Upper lobe of left lung (tissue), 6 donors: ENCODE measurements at regions not wholly inside any gene's neighbourhood (a gene's known extent, or its start where the extent isn't known, plus 50 kb on each side); places are given as distances from the start of the nearest gene placed in this dataset.

Experiments used
- ATAC-seq, 2 donors: fragments of 200-7000 bp; cut with Tn5 transposase; one replicate each; pipeline ENCODE4 v1.9.1; 2022; ENCODE audit warnings: mild to moderate bottlenecking in 2 of 2, moderate library complexity in 2 of 2; ENCODE audit not compliant: low FRiP score in 2 of 2
- DNase-seq, 2 donors: peaks; one replicate each; pipeline ENCODE4 v3.0.0-alpha.2; 2019 to 2020
- H3K27ac ChIP-seq, 4 donors: fragments of 200-600 bp; sonication (generic); one replicate each; pipeline ENCODE4 v1.5.1; 2016 to 2019
- H3K27me3 ChIP-seq, 4 donors: fragments of 200-600 bp; sonication (generic); one replicate each; pipeline ENCODE4 v1.5.1; 2017 to 2019
- H3K36me3 ChIP-seq, 4 donors: fragments of 200-600 bp; sonication (generic); one replicate each; pipeline ENCODE4 v1.5.1; 2016 to 2019
- H3K4me1 ChIP-seq, 4 donors: fragments of 200-600 bp; sonication (generic); one replicate each; pipeline ENCODE4 v1.5.1; 2018 to 2019
- H3K4me3 ChIP-seq, 4 donors: fragments of 200-600 bp; sonication (generic); one replicate each; pipeline ENCODE4 v1.5.1; 2017 to 2019; ENCODE audit warnings: mild to moderate bottlenecking in 2 of 4, moderate library complexity in 1 of 4
- H3K9me3 ChIP-seq, 4 donors: fragments of 200-600 bp; sonication (generic); one replicate each; pipeline ENCODE4 v1.5.1; 2018 to 2019
- CTCF ChIP-seq, 6 experiments: fragments of 450-650 bp in 4 of 6; fragments of 200-600 bp in 2 of 6; sonication (generic) in 2 of 6; IDR thresholded peaks; one replicate each; pipeline ENCODE4 v1.5.1; 2016 to 2019; ENCODE audit warnings: antibody characterized with exemption in 6 of 6
- EP300 ChIP-seq, 4 donors: sonication (generic); formaldehyde crosslinking; IDR thresholded peaks; one replicate each; pipeline ENCODE4 v1.5.1; 2017; ENCODE audit warnings: antibody characterized with exemption in 4 of 4, control low read depth in 2 of 4
- POLR2A ChIP-seq, 4 donors: fragments of 450-650 bp; IDR thresholded peaks; one replicate each; pipeline ENCODE4 v1.5.1; 2016 to 2017; ENCODE audit warnings: antibody characterized with exemption in 4 of 4, mild to moderate bottlenecking in 2 of 4
- POLR2AphosphoS5 ChIP-seq, 2 donors: sonication (generic); formaldehyde crosslinking; IDR thresholded peaks; one replicate each; pipeline ENCODE4 v1.5.1; 2017; ENCODE audit warnings: antibody characterized with exemption in 2 of 2
- WGBS, 2 donors: methylation state at CpG; one replicate each; pipeline ENCODE4 v1.1.5; 2017 to 2018; 5-methylcytosine and 5-hydroxymethylcytosine counted together
- donor health status: DM: no; HTN: no; CAD: no; lungs with moderate emphysema.
- donor health status: DM: no; HTN: yes; CAD: no; lungs with severe emphysema.

GRCh38 chr9:78539188-78539587 lies 242.3 kb downstream of the PSAT1 start:
- H3K27me3 ChIP-seq, result no peaks in the 10 kb centered on the region
- DNase-seq, result no peak
- no peak for ATAC-seq
- H3K9me3 ChIP-seq, result no peaks in the 10 kb centered on the region
- WGBS, 2 donors, result 85 to 86% methylated on average over 3 of the region's 3 CpGs
- H3K4me3 ChIP-seq, result no peak overlapping the region
- no peak for TF ChIP-seq POLR2A (IDR thresholded peaks at IDR 0.05)
- TF ChIP-seq POLR2AphosphoS5 (IDR thresholded peaks at IDR 0.05), result no peak
- no peak for TF ChIP-seq CTCF (IDR thresholded peaks at IDR 0.05)
- no peaks in the 10 kb centered on the region for H3K4me1 ChIP-seq
- no peaks in the 10 kb centered on the region for H3K36me3 ChIP-seq
- H3K27ac ChIP-seq, result no peak overlapping the region

DNA sequence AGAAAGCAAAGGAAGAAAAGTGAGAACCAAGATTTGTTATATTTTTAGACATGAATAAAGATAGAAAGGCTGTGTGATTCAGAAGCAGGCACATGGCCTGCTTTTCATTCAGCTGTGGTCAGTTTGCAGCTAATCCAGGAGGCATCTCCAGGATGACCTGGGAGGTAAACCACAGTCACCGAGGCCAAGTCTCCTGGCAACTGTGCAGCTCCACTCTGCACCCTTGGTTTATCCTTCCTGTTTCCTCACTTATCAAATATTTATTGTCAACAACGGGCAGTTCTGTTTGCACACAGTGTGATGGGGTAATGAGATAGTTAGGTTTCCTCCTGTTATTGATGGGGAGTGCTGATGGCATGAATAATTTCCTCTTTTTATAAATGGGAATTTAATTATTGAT lies 243.0 kb downstream of the PSAT1 start:
- no peak for ATAC-seq
- TF ChIP-seq POLR2AphosphoS5 (IDR thresholded peaks at IDR 0.05) (no peak), CTCF (IDR thresholded peaks at IDR 0.05) (no peak), EP300 (IDR thresholded peaks at IDR 0.05) (no peak), POLR2A (IDR thresholded peaks at IDR 0.05) (no peak)
- H3K4me1 ChIP-seq, result no peaks in the 10 kb centered on the region

GRCh38 chr9:78541868-78542443 lies 245.0 kb downstream of the PSAT1 start:
- Histone ChIP-seq H3K4me1 (no peaks in the 10 kb centered on the region), H3K27ac (no peak overlapping the region), H3K36me3 (no peaks in the 10 kb centered on the region), H3K9me3 (no peaks in the 10 kb centered on the region), H3K4me3 (no peak overlapping the region), H3K27me3 (no peaks in the 10 kb centered on the region)
- ATAC-seq, result no peak
- DNase-seq, result no peak
- 79 to 80% methylated on average over 9 of the region's 9 CpGs for WGBS, 2 donors
- no peak for TF ChIP-seq POLR2AphosphoS5 (IDR thresholded peaks at IDR 0.05)
- TF ChIP-seq POLR2A (IDR thresholded peaks at IDR 0.05), result no peak

More for the DNA sequence above, 243.0 kb downstream of the PSAT1 start:
- WGBS, 2 donors, result 30% methylated on average over 2 of the region's 2 CpGs
- Histone ChIP-seq H3K9me3 (no peaks in the 10 kb centered on the region), H3K27me3 (no peaks in the 10 kb centered on the region), H3K27ac (no peak overlapping the region), H3K4me3 (no peak overlapping the region), H3K36me3 (no peaks in the 10 kb centered on the region)
- no peak for DNase-seq

DNA sequence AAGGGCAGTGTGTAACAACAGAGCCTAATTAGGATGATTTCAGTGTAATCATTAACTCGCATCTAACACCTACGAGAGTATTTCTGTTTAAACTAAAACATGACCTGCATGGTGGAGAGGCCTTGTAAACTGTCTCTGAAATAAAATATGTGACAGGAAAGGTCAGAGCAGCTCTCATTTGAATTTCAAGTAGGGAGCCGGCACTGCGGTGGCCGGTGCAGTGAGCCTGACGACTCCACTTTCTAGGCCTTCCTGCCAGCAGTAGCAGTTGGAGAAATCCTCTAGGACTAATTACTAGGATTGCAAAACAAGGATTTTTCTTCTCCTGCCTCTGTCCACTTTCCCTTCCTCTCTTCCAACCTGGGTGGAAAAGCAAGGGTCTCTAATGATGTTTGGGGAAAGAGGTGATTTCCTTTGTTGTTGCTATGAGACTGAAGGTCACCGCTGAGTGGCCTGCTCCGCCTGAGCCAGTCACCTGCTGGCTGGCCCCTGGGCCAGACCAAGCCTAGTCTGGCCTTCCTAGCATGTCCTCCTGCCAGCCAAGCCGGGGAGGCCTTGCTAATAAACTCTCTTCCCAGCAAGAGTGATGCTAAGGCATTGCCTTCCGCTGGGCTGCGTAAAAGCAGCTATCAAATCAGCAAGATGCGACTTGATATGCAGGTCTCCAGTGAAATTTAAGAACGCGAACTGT lies 245.7 kb downstream of the PSAT1 start:
- peak in 1 of 2 donors; percentile 29 for DNase-seq
- 69 to 75% methylated on average over 13 to 14 of the region's 14 CpGs for WGBS, 2 donors
- no peak for ATAC-seq
- Histone ChIP-seq H3K4me1 (no peaks in the 10 kb centered on the region), H3K9me3 (no peaks in the 10 kb centered on the region), H3K27me3 (no peaks in the 10 kb centered on the region), H3K4me3 (no peak overlapping the region), H3K36me3 (no peaks in the 10 kb centered on the region), H3K27ac (no peak overlapping the region)
- TF ChIP-seq EP300 (IDR thresholded peaks at IDR 0.05), result no peak
- no peak for TF ChIP-seq CTCF (IDR thresholded peaks at IDR 0.05)
- TF ChIP-seq POLR2AphosphoS5 (IDR thresholded peaks at IDR 0.05), result no peak
- no peak for TF ChIP-seq POLR2A (IDR thresholded peaks at IDR 0.05)

DNA sequence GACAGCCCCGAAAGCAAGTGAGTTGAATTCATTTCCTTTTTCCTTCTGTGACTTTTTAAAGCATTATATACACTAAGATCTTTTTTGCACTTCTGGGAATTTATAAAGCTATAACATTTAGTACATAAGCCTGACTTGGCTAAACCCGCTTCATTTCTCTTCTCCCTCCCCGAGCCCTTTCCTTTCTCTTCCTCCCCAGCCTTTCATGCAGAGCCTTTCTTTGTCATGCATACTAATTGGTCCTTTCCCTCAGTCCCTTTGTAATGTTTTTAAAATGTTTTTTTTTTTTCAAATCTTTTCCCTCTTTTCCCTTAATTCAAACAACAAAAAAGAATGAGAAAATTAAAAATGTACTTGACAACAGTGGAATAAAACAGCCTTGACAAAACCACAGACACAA lies 246.4 kb downstream of the PSAT1 start:
- 62 to 65% methylated on average over 3 of the region's 3 CpGs for WGBS, 2 donors

DNA sequence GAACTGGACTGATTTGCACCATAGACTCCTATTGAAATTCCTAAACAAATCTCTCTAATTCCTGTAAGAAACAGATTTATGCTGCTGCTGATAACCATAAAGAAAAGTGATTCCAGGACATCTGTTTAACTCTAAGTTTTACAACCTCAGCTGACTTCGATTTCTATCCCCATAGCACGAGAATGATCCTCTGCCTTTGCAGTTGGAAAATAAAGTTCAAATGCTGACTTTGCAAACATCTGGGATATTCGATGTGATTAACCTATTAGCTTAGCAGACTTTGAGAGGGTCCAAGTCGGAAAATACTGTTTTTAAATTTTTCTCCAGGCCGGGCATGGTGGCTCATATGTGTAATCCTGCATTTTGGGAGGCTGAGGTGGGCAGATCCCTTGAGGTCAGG lies 247.3 kb downstream of the PSAT1 start:
- H3K4me3 ChIP-seq, result no peak overlapping the region
- no peak overlapping the region for H3K27ac ChIP-seq
- H3K27me3 ChIP-seq, result no peaks in the 10 kb centered on the region
- no peak for TF ChIP-seq POLR2AphosphoS5 (IDR thresholded peaks at IDR 0.05)
- no peak for TF ChIP-seq POLR2A (IDR thresholded peaks at IDR 0.05)
- no peak for TF ChIP-seq EP300 (IDR thresholded peaks at IDR 0.05)
- TF ChIP-seq CTCF (IDR thresholded peaks at IDR 0.05), result no peak
- WGBS, 2 donors, result 88 to 93% methylated on average over 5 of the region's 5 CpGs
- no peak for DNase-seq
- H3K36me3 ChIP-seq, result no peaks in the 10 kb centered on the region
- no peak for ATAC-seq
- H3K9me3 ChIP-seq, result no peaks in the 10 kb centered on the region
- no peaks in the 10 kb centered on the region for H3K4me1 ChIP-seq

More for the DNA sequence above, 246.4 kb downstream of the PSAT1 start:
- Histone ChIP-seq H3K4me1 (no peaks in the 10 kb centered on the region), H3K9me3 (no peaks in the 10 kb centered on the region), H3K4me3 (no peak overlapping the region), H3K27me3 (no peaks in the 10 kb centered on the region), H3K36me3 (no peaks in the 10 kb centered on the region), H3K27ac (no peak overlapping the region)
- no peak for DNase-seq
- no peak for ATAC-seq
- TF ChIP-seq POLR2AphosphoS5 (IDR thresholded peaks at IDR 0.05), result no peak
- TF ChIP-seq EP300 (IDR thresholded peaks at IDR 0.05), result no peak
- TF ChIP-seq POLR2A (IDR thresholded peaks at IDR 0.05), result no peak
